ENCODE measurements at regions not wholly inside any gene's neighbourhood (a gene's known extent, or its start where the extent isn't known, plus 50 kb on each side); places are given as distances from the start of the nearest gene placed in this dataset.
"Not testable (repeated sequence)": the region's sequence is repeated elsewhere in the genome, so short reads cannot be mapped to it uniquely, and the experiment has no call there.

GRCh38 chr2:57490741-57491140 is 555.9 kb upstream of the VRK2 start:
- DNase-seq (ENCODE audit: low read depth, low spot score) (no peak), ATAC-seq (no peak)
- Histone ChIP-seq H3K4me3 (ENCODE audit: low read depth in 2 of 2, low read length in 2 of 2) (no peak overlapping the region), H3K27me3 (ENCODE audit: control insufficient read depth, insufficient read depth, low read length) (no peaks in the 10 kb centered on the region), H3K9me3 (ENCODE audit: control insufficient read depth, insufficient read depth, low read depth, low read length) (no peaks in the 10 kb centered on the region), H3K36me3 (ENCODE audit: control insufficient read depth, insufficient read depth, low read length) (no peaks in the 10 kb centered on the region), H3K27ac (ENCODE audit: low read length) (no peak overlapping the region), H3K4me1 (ENCODE audit: control insufficient read depth, insufficient read depth, low read length) (no peaks in the 10 kb centered on the region)
- BruUV-seq (replicated peaks): no TSS peak
- intact Hi-C loops (cut with micrococcal nuclease; ENCODE audit: unreplicated experiment) (no loop called here), in situ Hi-C loops (cut with HindIII; ENCODE audit: low pct_unique_long_range_greater_than_20kb, low sequenced_read_pairs) (no loop called here)
- TF ChIP-seq REST (IDR thresholded peaks at IDR 0.05; ENCODE audit: insufficient read depth in 1 of 2, low read depth in 2 of 2, low read length in 1 of 2) (no peak), SIN3A (IDR thresholded peaks at IDR 0.05; ENCODE audit: borderline replicate concordance, insufficient read depth, low read depth, low read length) (no peak), CTCF (IDR thresholded peaks at IDR 0.05) (no peak), POLR2AphosphoS5 (IDR thresholded peaks at IDR 0.05; ENCODE audit: low read depth, low read length) (no peak), TCF7L2 (IDR thresholded peaks at IDR 0.05; ENCODE audit: low read depth, low read length) (no peak)
- ChIA-PET POLR2A (no interaction called here), CTCF (no interaction called here)

- no peaks in the 10 kb centered on the region for H3K27me3 ChIP-seq (ENCODE audit: control insufficient read depth, insufficient read depth, low read length)
- TF ChIP-seq CTCF (IDR thresholded peaks at IDR 0.05): no peak
- no peak for TF ChIP-seq REST (IDR thresholded peaks at IDR 0.05; ENCODE audit: insufficient read depth in 1 of 2, low read depth in 2 of 2, low read length in 1 of 2)
- no peak for TF ChIP-seq POLR2AphosphoS5 (IDR thresholded peaks at IDR 0.05; ENCODE audit: low read depth, low read length)
- no peak for TF ChIP-seq SIN3A (IDR thresholded peaks at IDR 0.05; ENCODE audit: borderline replicate concordance, insufficient read depth, low read depth, low read length)
- no peak for TF ChIP-seq TCF7L2 (IDR thresholded peaks at IDR 0.05; ENCODE audit: low read depth, low read length)
- intact Hi-C loops (cut with micrococcal nuclease; ENCODE audit: unreplicated experiment) (no loop called here), in situ Hi-C loops (cut with HindIII; ENCODE audit: low pct_unique_long_range_greater_than_20kb, low sequenced_read_pairs) (no loop called here)
- no peak for ATAC-seq
- no peaks in the 10 kb centered on the region for H3K36me3 ChIP-seq (ENCODE audit: control insufficient read depth, insufficient read depth, low read length)
- no peak overlapping the region for H3K27ac ChIP-seq (ENCODE audit: low read length)
- no peak for DNase-seq (ENCODE audit: low read depth, low spot score)
- no TSS peak for BruUV-seq (replicated peaks)
- no peaks in the 10 kb centered on the region for H3K9me3 ChIP-seq (ENCODE audit: control insufficient read depth, insufficient read depth, low read depth, low read length)
- no peak overlapping the region for H3K4me3 ChIP-seq (ENCODE audit: low read depth in 2 of 2, low read length in 2 of 2)
- ChIA-PET POLR2A (no interaction called here), CTCF (no interaction called here)
- no peaks in the 10 kb centered on the region for H3K4me1 ChIP-seq (ENCODE audit: control insufficient read depth, insufficient read depth, low read length)
Observed at GRCh38 chr2:57491213-57491612, 555.4 kb upstream of the VRK2 start.

- POLR2A ChIA-PET; intact Hi-C loops (cut with micrococcal nuclease; ENCODE audit: unreplicated experiment); H3K9me3 ChIP-seq (ENCODE audit: control insufficient read depth, insufficient read depth, low read depth, low read length); H3K4me3 ChIP-seq (ENCODE audit: low read depth in 2 of 2, low read length in 2 of 2); DNase-seq (ENCODE audit: low read depth, low spot score); H3K36me3 ChIP-seq (ENCODE audit: control insufficient read depth, insufficient read depth, low read length); H3K27ac ChIP-seq (ENCODE audit: low read length); in situ Hi-C loops (cut with HindIII; ENCODE audit: low pct_unique_long_range_greater_than_20kb, low sequenced_read_pairs); BruUV-seq (replicated peaks); ATAC-seq; CTCF ChIA-PET; H3K27me3 ChIP-seq (ENCODE audit: control insufficient read depth, insufficient read depth, low read length); H3K4me1 ChIP-seq (ENCODE audit: control insufficient read depth, insufficient read depth, low read length): not testable (repeated sequence)
Observed at GRCh38 chr2:57493966-57494365, 552.6 kb upstream of the VRK2 start.

Data from Panc1 (cell line).